WTC11 (cell line): ENCODE measurements at regions not wholly inside any gene's neighbourhood (a gene's known extent, or its start where the extent isn't known, plus 50 kb on each side); places are given as distances from the start of the nearest gene placed in this dataset.
A peak's percentile ranks its signal among the peaks of the same experiment; 100 is the strongest.

ENCODE experiments used
- ATAC-seq: fragments of 200-7000 bp; cut with Tn5 transposase; 2 replicates; pipeline ENCODE4 v1.10.0; 2021; ENCODE audit warnings: mild to moderate bottlenecking, moderate library complexity
- CTCF ChIA-PET: fragments of 300-600 bp; sonication (Branson Sonifier 250); formaldehyde crosslinking; loops from one replicate; lab custom pipeline; 2021; ENCODE audit warnings: antibody characterized with exemption; lab: Charles Lee
- POLR2A ChIA-PET: fragments of 350-600 bp; sonication (Branson Sonifier 250); formaldehyde crosslinking; loops from one replicate; lab custom pipeline; 2021; ENCODE audit warnings: antibody characterized with exemption; lab: Charles Lee
- DNase-seq: peaks from one replicate; pipeline ENCODE4 v3.0.0; 2021; ENCODE audit warnings: low spot score
- H3K27ac Mint-ChIP-seq: 2 replicates; pipeline ENCODE4 v1.8.0; 2021; ENCODE audit warnings: mixed read lengths
- H3K27me3 Mint-ChIP-seq: 2 replicates; pipeline ENCODE4 v1.8.0; 2021; ENCODE audit warnings: low read depth, mild to moderate bottlenecking, moderate library complexity, mixed read lengths
- H3K36me3 Mint-ChIP-seq: 2 replicates; pipeline ENCODE4 v1.8.0; 2021; ENCODE audit warnings: mixed read lengths
- H3K4me1 Mint-ChIP-seq: 2 replicates; pipeline ENCODE4 v1.8.0; 2022; ENCODE audit warnings: mixed read lengths
- H3K4me3 Mint-ChIP-seq: 2 replicates; pipeline ENCODE4 v1.8.0; 2021; ENCODE audit warnings: mild to moderate bottlenecking, moderate library complexity, mixed read lengths
- H3K9me3 Mint-ChIP-seq: 2 replicates; pipeline ENCODE4 v1.8.0; 2021; ENCODE audit warnings: mixed read lengths
- ATF1 ChIP-seq: sonication (generic); formaldehyde crosslinking; IDR thresholded peaks from 2 replicates; pipeline ENCODE4 v1.8.1; 2023; ENCODE audit warnings: mild to moderate bottlenecking, moderate library complexity, missing genetic modification reagents
- CREB1 ChIP-seq: sonication (generic); formaldehyde crosslinking; IDR thresholded peaks from 2 replicates; pipeline ENCODE4 v1.8.0; 2023; ENCODE audit warnings: mild to moderate bottlenecking, missing genetic modification reagents
- GABPB1 ChIP-seq: sonication (generic); formaldehyde crosslinking; IDR thresholded peaks from 2 replicates; pipeline ENCODE4 v1.8.1; 2023; ENCODE audit warnings: mild to moderate bottlenecking, missing genetic modification reagents
- NFATC4 ChIP-seq: fragments of 250-450 bp; sonication (Bioruptor Pico); IDR thresholded peaks from 2 replicates; pipeline ENCODE4 v1.9.0; 2021; ENCODE audit warnings: mild to moderate bottlenecking
- NFYB ChIP-seq: sonication (generic); formaldehyde crosslinking; conservative IDR thresholded peaks from 2 replicates; pipeline ENCODE4 v1.8.0; 2022; ENCODE audit warnings: low read depth, missing genetic modification reagents
- NR1H2 ChIP-seq: sonication (generic); formaldehyde crosslinking; IDR thresholded peaks from 2 replicates; pipeline ENCODE4 v1.9.0; 2021; ENCODE audit warnings: mild to moderate bottlenecking, moderate library complexity, missing genetic modification reagents
- NR3C1 ChIP-seq: sonication (generic); formaldehyde crosslinking; conservative IDR thresholded peaks from 2 replicates; pipeline ENCODE4 v1.8.1; 2023; ENCODE audit warnings: low read depth, mild to moderate bottlenecking, missing genetic modification reagents
- OVOL2 ChIP-seq: fragments of 250-450 bp; sonication (Bioruptor Pico); IDR thresholded peaks from 2 replicates; pipeline ENCODE4 v1.9.0; 2021; ENCODE audit warnings: mild to moderate bottlenecking, borderline replicate concordance
- RELA ChIP-seq: sonication (generic); formaldehyde crosslinking; IDR thresholded peaks from 2 replicates; pipeline ENCODE4 v1.8.1; 2022; ENCODE audit warnings: missing genetic modification reagents, mild to moderate bottlenecking, borderline replicate concordance
- RORB ChIP-seq: fragments of 250-450 bp; sonication (Bioruptor Pico); IDR thresholded peaks from 2 replicates; pipeline ENCODE4 v1.9.0; 2021; ENCODE audit warnings: mild to moderate bottlenecking
- SMAD4 ChIP-seq: sonication (generic); formaldehyde crosslinking; IDR thresholded peaks from 2 replicates; pipeline ENCODE4 v1.8.0; 2022; ENCODE audit warnings: mild to moderate bottlenecking, missing genetic modification reagents
- SOX15 ChIP-seq: fragments of 250-450 bp; sonication (Bioruptor Pico); IDR thresholded peaks from 2 replicates; pipeline ENCODE4 v1.9.0; 2021; ENCODE audit warnings: mild to moderate bottlenecking
- TCF7 ChIP-seq: sonication (generic); formaldehyde crosslinking; IDR thresholded peaks from 2 replicates; pipeline ENCODE4 v1.8.0; 2022; ENCODE audit warnings: mild to moderate bottlenecking, low read depth, missing genetic modification reagents, moderate library complexity
- TP53 ChIP-seq: sonication (generic); formaldehyde crosslinking; IDR thresholded peaks from 2 replicates; pipeline ENCODE4 v1.8.1; 2023; ENCODE audit warnings: mild to moderate bottlenecking, missing genetic modification reagents
- ZNF232 ChIP-seq: sonication (generic); formaldehyde crosslinking; IDR thresholded peaks from 2 replicates; pipeline ENCODE4 v1.8.0; 2022; ENCODE audit warnings: mild to moderate bottlenecking, missing genetic modification reagents
- ZNF317 ChIP-seq: sonication (generic); formaldehyde crosslinking; IDR thresholded peaks from 2 replicates; pipeline ENCODE4 v1.8.1; 2023; ENCODE audit warnings: low read depth, mild to moderate bottlenecking, moderate library complexity, missing genetic modification reagents, borderline replicate concordance
- ZNF423 ChIP-seq: fragments of 250-450 bp; sonication (Bioruptor Pico); IDR thresholded peaks from 2 replicates; pipeline ENCODE4 v2.1.2; 2022; ENCODE audit warnings: mild to moderate bottlenecking, moderate library complexity
- TF ChIP-seq, protein P1 (sequence below): sonication (generic); formaldehyde crosslinking; IDR thresholded peaks from 2 replicates; pipeline ENCODE4 v1.8.0; 2022; ENCODE audit warnings: mild to moderate bottlenecking, missing genetic modification reagents
- TF ChIP-seq, protein P2 (sequence below): fragments of 250-450 bp; sonication (Bioruptor Pico); conservative IDR thresholded peaks from 2 replicates; pipeline ENCODE4 v1.9.0; 2021; ENCODE audit warnings: mild to moderate bottlenecking
- TF ChIP-seq, protein P3 (sequence below): sonication (generic); formaldehyde crosslinking; conservative IDR thresholded peaks from 2 replicates; pipeline ENCODE4 v1.8.1; 2023; ENCODE audit warnings: mild to moderate bottlenecking, low read depth, missing genetic modification reagents, moderate library complexity
- TF ChIP-seq, protein P4 (sequence below): sonication (generic); formaldehyde crosslinking; IDR thresholded peaks from 2 replicates; pipeline ENCODE4 v1.8.1; 2022; ENCODE audit warnings: mild to moderate bottlenecking, moderate library complexity, missing genetic modification reagents
- TF ChIP-seq, protein P5 (sequence below): sonication (generic); formaldehyde crosslinking; IDR thresholded peaks from 2 replicates; pipeline ENCODE4 v1.8.0; 2023; ENCODE audit warnings: missing genetic modification reagents
- TF ChIP-seq, protein P6 (sequence below): sonication (generic); formaldehyde crosslinking; IDR thresholded peaks from 2 replicates; pipeline ENCODE4 v1.8.1; 2022; ENCODE audit warnings: missing genetic modification reagents, borderline replicate concordance

DNA sequence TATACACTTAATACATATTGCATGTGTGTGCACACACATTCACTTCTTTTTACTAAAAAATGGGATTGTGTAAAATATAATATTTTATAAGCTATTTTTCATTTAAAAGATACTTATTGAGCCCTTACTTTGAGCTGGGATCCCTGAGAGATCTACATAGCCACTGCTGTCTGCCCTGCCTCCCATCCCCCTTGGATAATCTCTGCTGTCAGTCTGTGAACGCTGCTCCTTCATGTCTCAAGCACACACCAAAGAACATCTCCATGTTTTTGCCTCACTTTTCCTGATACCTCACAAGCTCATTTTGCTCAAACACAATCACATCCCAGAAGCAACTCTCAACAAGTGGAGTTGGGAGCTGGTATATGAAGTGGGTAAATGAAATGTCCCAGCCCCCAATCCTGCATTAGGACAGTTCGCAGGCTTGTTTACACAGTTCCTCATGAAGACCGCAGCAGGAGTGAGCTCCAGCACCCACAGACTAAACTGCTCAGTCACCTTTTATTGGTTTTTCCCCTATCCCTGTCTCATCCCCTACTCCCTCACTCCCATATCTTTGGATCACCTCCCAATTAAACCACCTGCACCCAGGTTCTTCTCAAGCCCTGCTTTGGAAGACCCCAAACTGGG lies 108.3 kb upstream of the FRY start (continued):
- TF ChIP-seq, protein P1, sequence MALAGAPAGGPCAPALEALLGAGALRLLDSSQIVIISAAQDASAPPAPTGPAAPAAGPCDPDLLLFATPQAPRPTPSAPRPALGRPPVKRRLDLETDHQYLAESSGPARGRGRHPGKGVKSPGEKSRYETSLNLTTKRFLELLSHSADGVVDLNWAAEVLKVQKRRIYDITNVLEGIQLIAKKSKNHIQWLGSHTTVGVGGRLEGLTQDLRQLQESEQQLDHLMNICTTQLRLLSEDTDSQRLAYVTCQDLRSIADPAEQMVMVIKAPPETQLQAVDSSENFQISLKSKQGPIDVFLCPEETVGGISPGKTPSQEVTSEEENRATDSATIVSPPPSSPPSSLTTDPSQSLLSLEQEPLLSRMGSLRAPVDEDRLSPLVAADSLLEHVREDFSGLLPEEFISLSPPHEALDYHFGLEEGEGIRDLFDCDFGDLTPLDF (CRISPR knock-in tag), result no peak
- TF ChIP-seq, protein P2, sequence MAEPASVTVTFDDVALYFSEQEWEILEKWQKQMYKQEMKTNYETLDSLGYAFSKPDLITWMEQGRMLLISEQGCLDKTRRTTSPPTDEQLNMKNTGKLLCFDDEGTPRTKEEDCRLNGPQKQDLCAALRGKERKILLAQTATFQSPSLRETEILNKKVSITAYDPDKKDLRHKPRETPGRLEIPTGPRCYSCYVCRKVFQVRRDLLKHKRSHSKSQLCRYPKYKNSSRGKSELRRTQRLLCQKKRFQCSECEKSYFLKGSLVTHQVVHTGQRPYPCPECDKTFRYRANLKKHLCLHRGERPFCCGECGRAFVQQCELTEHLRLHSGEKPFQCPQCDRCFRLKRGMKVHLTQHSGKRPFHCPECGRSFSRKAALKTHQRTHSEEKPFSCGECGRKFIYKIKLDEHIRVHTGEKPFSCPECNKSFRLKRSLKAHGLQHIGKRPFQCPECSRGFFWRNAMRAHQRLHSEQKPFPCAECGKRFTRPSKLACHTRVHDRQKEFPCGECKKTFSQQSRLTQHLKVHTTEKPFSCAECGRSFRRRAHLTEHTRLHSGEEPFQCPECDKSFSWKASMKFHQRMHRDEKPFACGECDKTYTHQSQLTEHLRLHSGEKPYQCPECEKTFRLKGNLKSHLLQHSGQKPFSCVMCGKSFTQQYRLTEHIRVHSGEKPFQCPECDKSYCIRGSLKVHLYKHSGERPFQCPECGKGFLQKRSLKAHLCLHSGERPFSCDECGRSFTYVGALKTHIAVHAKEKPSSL (CRISPR knock-in tag), result no peak
- TF ChIP-seq, all 79 proteins: peak for 0

DNA sequence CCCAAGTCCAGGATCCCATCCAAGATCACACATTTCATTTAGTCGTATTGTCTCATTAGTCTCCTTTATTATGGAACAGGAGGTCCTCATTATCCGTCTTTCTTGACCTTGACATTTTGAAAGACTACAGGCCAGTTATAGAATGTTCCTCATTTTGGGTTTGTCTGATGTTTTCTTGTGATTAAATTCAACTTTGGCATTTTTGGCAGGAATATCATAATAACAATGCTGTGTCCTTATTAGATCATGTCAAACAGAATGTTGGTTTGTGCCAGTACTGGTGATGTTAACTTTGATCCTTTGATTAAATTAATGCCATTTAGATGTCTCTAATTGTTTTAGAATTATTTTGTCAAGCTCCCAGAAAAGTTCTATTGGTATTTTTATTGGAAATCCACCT lies 106.5 kb upstream of the FRY start:
- no peak for DNase-seq
- no peak overlapping the region for H3K27ac Mint-ChIP-seq
- H3K27me3 Mint-ChIP-seq, result no peaks in the 10 kb centered on the region
- H3K4me3 Mint-ChIP-seq, result no peak overlapping the region
- no peak for ATAC-seq
- peaks cover 20% of the 10 kb centered on the region for H3K4me1 Mint-ChIP-seq
- no peaks in the 10 kb centered on the region for H3K36me3 Mint-ChIP-seq
- ChIA-PET POLR2A (no interaction called here), CTCF (no interaction called here)
- TF ChIP-seq, protein P3, sequence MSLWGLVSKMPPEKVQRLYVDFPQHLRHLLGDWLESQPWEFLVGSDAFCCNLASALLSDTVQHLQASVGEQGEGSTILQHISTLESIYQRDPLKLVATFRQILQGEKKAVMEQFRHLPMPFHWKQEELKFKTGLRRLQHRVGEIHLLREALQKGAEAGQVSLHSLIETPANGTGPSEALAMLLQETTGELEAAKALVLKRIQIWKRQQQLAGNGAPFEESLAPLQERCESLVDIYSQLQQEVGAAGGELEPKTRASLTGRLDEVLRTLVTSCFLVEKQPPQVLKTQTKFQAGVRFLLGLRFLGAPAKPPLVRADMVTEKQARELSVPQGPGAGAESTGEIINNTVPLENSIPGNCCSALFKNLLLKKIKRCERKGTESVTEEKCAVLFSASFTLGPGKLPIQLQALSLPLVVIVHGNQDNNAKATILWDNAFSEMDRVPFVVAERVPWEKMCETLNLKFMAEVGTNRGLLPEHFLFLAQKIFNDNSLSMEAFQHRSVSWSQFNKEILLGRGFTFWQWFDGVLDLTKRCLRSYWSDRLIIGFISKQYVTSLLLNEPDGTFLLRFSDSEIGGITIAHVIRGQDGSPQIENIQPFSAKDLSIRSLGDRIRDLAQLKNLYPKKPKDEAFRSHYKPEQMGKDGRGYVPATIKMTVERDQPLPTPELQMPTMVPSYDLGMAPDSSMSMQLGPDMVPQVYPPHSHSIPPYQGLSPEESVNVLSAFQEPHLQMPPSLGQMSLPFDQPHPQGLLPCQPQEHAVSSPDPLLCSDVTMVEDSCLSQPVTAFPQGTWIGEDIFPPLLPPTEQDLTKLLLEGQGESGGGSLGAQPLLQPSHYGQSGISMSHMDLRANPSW, result no peak
- TF ChIP-seq CREB1 (no peak), ATF1 (no peak), ZNF423 (CRISPR knock-in tag) (no peak), RORB (no peak), SOX15 (CRISPR knock-in tag) (no peak), NR1H2 (CRISPR knock-in tag) (no peak), GABPB1 (CRISPR knock-in tag) (no peak), TCF7 (CRISPR knock-in tag) (no peak), NR3C1 (no peak), NFYB (CRISPR knock-in tag) (no peak), TP53 (CRISPR knock-in tag) (no peak), RELA (CRISPR knock-in tag) (no peak), OVOL2 (CRISPR knock-in tag) (no peak)
- TF ChIP-seq, protein P4, sequence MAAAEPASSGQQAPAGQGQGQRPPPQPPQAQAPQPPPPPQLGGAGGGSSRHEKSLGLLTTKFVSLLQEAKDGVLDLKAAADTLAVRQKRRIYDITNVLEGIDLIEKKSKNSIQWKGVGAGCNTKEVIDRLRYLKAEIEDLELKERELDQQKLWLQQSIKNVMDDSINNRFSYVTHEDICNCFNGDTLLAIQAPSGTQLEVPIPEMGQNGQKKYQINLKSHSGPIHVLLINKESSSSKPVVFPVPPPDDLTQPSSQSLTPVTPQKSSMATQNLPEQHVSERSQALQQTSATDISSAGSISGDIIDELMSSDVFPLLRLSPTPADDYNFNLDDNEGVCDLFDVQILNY (CRISPR knock-in tag), result no peak
- no peaks in the 10 kb centered on the region for H3K9me3 Mint-ChIP-seq

DNA sequence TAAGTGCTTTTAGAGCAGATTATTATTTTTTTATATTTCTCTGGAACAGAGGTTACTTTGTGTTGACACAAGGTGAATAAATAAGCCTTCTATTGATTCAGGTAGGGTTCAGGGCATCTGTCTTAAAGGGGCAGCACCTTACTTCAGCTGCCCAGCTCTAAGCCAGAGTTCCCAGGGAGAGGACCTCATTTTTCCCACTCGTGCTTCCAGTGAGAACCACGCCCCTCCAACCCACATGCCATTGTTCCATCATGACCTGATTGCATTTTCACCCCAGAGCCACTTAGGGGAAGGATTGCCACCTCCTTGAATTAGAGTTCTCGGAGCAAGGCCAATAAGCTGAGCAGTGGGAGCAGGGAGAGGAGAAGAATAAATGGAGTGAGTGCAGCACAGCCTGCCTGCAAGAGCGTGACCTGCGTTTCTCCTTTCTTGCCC lies 104.3 kb upstream of the FRY start:
- no peaks in the 10 kb centered on the region for H3K27me3 Mint-ChIP-seq
- CTCF ChIA-PET, result interaction anchor here (1.4 kb wide), 1 partner anchor 17 kb away, joined by 11 read pairs; no protein-coding TSS in a partner anchor
- TF ChIP-seq, protein P5, sequence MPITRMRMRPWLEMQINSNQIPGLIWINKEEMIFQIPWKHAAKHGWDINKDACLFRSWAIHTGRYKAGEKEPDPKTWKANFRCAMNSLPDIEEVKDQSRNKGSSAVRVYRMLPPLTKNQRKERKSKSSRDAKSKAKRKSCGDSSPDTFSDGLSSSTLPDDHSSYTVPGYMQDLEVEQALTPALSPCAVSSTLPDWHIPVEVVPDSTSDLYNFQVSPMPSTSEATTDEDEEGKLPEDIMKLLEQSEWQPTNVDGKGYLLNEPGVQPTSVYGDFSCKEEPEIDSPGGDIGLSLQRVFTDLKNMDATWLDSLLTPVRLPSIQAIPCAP, result no peak
- TF ChIP-seq, protein P6, sequence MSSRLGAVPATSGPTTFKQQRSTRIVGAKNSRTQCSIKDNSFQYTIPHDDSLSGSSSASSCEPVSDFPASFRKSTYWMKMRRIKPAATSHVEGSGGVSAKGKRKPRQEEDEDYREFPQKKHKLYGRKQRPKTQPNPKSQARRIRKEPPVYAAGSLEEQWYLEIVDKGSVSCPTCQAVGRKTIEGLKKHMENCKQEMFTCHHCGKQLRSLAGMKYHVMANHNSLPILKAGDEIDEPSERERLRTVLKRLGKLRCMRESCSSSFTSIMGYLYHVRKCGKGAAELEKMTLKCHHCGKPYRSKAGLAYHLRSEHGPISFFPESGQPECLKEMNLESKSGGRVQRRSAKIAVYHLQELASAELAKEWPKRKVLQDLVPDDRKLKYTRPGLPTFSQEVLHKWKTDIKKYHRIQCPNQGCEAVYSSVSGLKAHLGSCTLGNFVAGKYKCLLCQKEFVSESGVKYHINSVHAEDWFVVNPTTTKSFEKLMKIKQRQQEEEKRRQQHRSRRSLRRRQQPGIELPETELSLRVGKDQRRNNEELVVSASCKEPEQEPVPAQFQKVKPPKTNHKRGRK (CRISPR knock-in tag), result no peak
- TF ChIP-seq ZNF317 (CRISPR knock-in tag) (no peak), NFATC4 (CRISPR knock-in tag) (no peak), ZNF232 (CRISPR knock-in tag) (no peak), SMAD4 (CRISPR knock-in tag) (no peak), SOX15 (CRISPR knock-in tag) (no peak)
- TF ChIP-seq, all 79 proteins: peak for 0
- no peaks in the 10 kb centered on the region for H3K36me3 Mint-ChIP-seq
- POLR2A ChIA-PET, result interaction anchor here (1.2 kb wide), 1 partner anchor 18 kb away, joined by 3 read pairs; no protein-coding TSS in a partner anchor
- DNase-seq (no peak), ATAC-seq (peak; percentile 40; the same call in 1 of the 2 replicates)
- peaks cover 20% of the 10 kb centered on the region for H3K4me1 Mint-ChIP-seq
- H3K27ac Mint-ChIP-seq, result no peak overlapping the region
- H3K9me3 Mint-ChIP-seq, result no peaks in the 10 kb centered on the region
- no peak overlapping the region for H3K4me3 Mint-ChIP-seq
